ENCODE measurements at regions not wholly inside any gene's neighbourhood (a gene's known extent, or its start where the extent isn't known, plus 50 kb on each side); places are given as distances from the start of the nearest gene placed in this dataset.

- no peaks in the 10 kb centered on the region for H3K36me3 ChIP-seq (ENCODE audit: control insufficient read depth in 2 of 2, insufficient read depth in 2 of 2, low read length in 1 of 2)
- H3K9ac ChIP-seq (ENCODE audit: control insufficient read depth, insufficient read depth, low read length), result no peak overlapping the region
- ATAC-seq (no peak), DNase-seq (ENCODE audit: low read depth, low spot score) (no peak), FAIRE-seq (no peak)
- intact Hi-C loops (cut with micrococcal nuclease; ENCODE audit: unreplicated experiment), result no loop called here
- H3K9me3 ChIP-seq (replicated peaks; ENCODE audit: control insufficient read depth, insufficient read depth, low read length), result no peaks in the 10 kb centered on the region
- BruUV-seq (replicated peaks), result no TSS peak
- 7% methylated on average over 6 of the region's 6 CpGs for WGBS (ENCODE audit: insufficient coverage, insufficient replicate concordance, low lambda C conversion rate, missing lambda C conversion rate)
- ChIA-PET RAD21 (ENCODE audit: unreplicated experiment) (no interaction called here), SMC1A (ENCODE audit: uncharacterized antibody, unreplicated experiment) (no interaction called here), CTCF (no interaction called here), POLR2A (no interaction called here)
- in situ Hi-C loops (cut with MboI), result no loop called here
- no peaks in the 10 kb centered on the region for H3K79me2 ChIP-seq (ENCODE audit: control insufficient read depth, insufficient read depth, low read length)
- H4K20me1 ChIP-seq (ENCODE audit: control insufficient read depth, insufficient read depth), result no peaks in the 10 kb centered on the region
- H3K4me2 ChIP-seq (ENCODE audit: control insufficient read depth, insufficient read depth), result no peak overlapping the region
- no peaks in the 10 kb centered on the region for H3K27me3 ChIP-seq (replicated peaks in 1 of 2; ENCODE audit: control insufficient read depth in 2 of 2, insufficient read depth in 2 of 2, low read length in 1 of 2)
- H3K27ac ChIP-seq (ENCODE audit: control insufficient read depth, insufficient read depth), result no peak overlapping the region
- H3K4me3 ChIP-seq, result no peak overlapping the region
- H3K4me1 ChIP-seq (ENCODE audit: control insufficient read depth, insufficient read depth, low read length), result no peaks in the 10 kb centered on the region
- TF ChIP-seq BCL11A (IDR thresholded peaks at IDR 0.05; ENCODE audit: low read depth, low read length), result no peak
- H2AFZ ChIP-seq (ENCODE audit: control insufficient read depth, low read depth, low read length), result no peak overlapping the region
These were observed 2243.8 kb upstream of the C9orf72 start for GRCh38 chr9:29816954-29817703.

- Histone ChIP-seq H4K20me1 (ENCODE audit: control insufficient read depth, insufficient read depth) (no peaks in the 10 kb centered on the region), H3K79me2 (ENCODE audit: control insufficient read depth, insufficient read depth, low read length) (no peaks in the 10 kb centered on the region), H3K4me1 (ENCODE audit: control insufficient read depth, insufficient read depth, low read length) (no peaks in the 10 kb centered on the region), H3K9me3 (replicated peaks; ENCODE audit: control insufficient read depth, insufficient read depth, low read length) (no peaks in the 10 kb centered on the region), H3K4me2 (ENCODE audit: control insufficient read depth, insufficient read depth) (no peak overlapping the region), H3K27me3 (replicated peaks in 1 of 2; ENCODE audit: control insufficient read depth in 2 of 2, insufficient read depth in 2 of 2, low read length in 1 of 2) (no peaks in the 10 kb centered on the region), H3K9ac (ENCODE audit: control insufficient read depth, insufficient read depth, low read length) (no peak overlapping the region), H3K27ac (ENCODE audit: control insufficient read depth, insufficient read depth) (no peak overlapping the region), H3K36me3 (ENCODE audit: control insufficient read depth in 2 of 2, insufficient read depth in 2 of 2, low read length in 1 of 2) (no peaks in the 10 kb centered on the region), H2AFZ (ENCODE audit: control insufficient read depth, low read depth, low read length) (no peak overlapping the region), H3K4me3 (no peak overlapping the region)
- SMC1A ChIA-PET (ENCODE audit: uncharacterized antibody, unreplicated experiment), result interaction anchor here (1.0 kb wide), 1 partner anchor 36 kb away, joined by 3 read pairs; no protein-coding TSS in a partner anchor
- no peak for FAIRE-seq
- in situ Hi-C loops (cut with MboI), result no loop called here
- RAD21 ChIA-PET (ENCODE audit: unreplicated experiment), result interaction anchor here (0.7 kb wide), 1 partner anchor 164 kb away, joined by 4 read pairs; no protein-coding TSS in a partner anchor
- TF ChIP-seq NRF1 (conservative IDR thresholded peaks at IDR 0.05; ENCODE audit: low read depth, low read length), result no peak
- no peak for TF ChIP-seq POLR2AphosphoS5 (IDR thresholded peaks at IDR 0.05; ENCODE audit: low read length)
- TF ChIP-seq PML (IDR thresholded peaks at IDR 0.05; ENCODE audit: low read length), result no peak
- TF ChIP-seq USF1 (IDR thresholded peaks at IDR 0.05; ENCODE audit: borderline replicate concordance, extremely low read length, insufficient read depth, low read depth, low read length), result no peak
- no peak for TF ChIP-seq BCL3 (IDR thresholded peaks at IDR 0.05; ENCODE audit: borderline replicate concordance, insufficient read depth, low read depth, low read length, poor library complexity, severe bottlenecking)
- BruUV-seq (replicated peaks), result no TSS peak
- intact Hi-C loops (cut with micrococcal nuclease; ENCODE audit: unreplicated experiment), result no loop called here
- no peak for DNase-seq (ENCODE audit: low read depth, low spot score)
- ATAC-seq, result no peak
- WGBS (ENCODE audit: insufficient coverage, insufficient replicate concordance, low lambda C conversion rate, missing lambda C conversion rate), result 17% methylated on average over 3 of the region's 3 CpGs
- POLR2A ChIA-PET, result no interaction called here
- CTCF ChIA-PET, result no interaction called here
These were observed 2249.2 kb upstream of the C9orf72 start for GRCh38 chr9:29822458-29822857.
